PC-9 (cell line): ENCODE measurements at regions not wholly inside any gene's neighbourhood (a gene's known extent, or its start where the extent isn't known, plus 50 kb on each side); places are given as distances from the start of the nearest gene placed in this dataset.
"Not testable (repeated sequence)": the region's sequence is repeated elsewhere in the genome, so short reads cannot be mapped to it uniquely, and the experiment has no call there.

Source experiments
- BruUV-seq: library from RNA; stranded (reverse); fragments of 400-500 nt; replicated peaks from 2 replicates; lab custom pipeline; 2021; lab: Mats Ljungman, UMichigan
- CTCF ChIA-PET: fragments of 300-600 bp; sonication (Branson Sonifier 250); formaldehyde crosslinking; loops from one replicate; lab custom pipeline; 2022; ENCODE audit warnings: antibody characterized with exemption; lab: Charles Lee
- POLR2A ChIA-PET: fragments of 300-600 bp; sonication (Branson Sonifier 250); formaldehyde crosslinking; loops from one replicate; lab custom pipeline; 2022; ENCODE audit warnings: antibody characterized with exemption; ENCODE audit not compliant: unreplicated experiment; lab: Charles Lee
- DNase-seq, 2 experiments: peaks; one replicate each; pipeline versions ENCODE4 v3.0.0 to v3.0.0-alpha.2; 2015 to 2022; ENCODE audit warnings: mixed read lengths in 1 of 2
- H2AFZ ChIP-seq: fragments of 200-600 bp; sonication (generic); 2 replicates; pipeline ENCODE4 v1.8.1; 2017; ENCODE audit warnings: antibody characterized with exemption
- H3F3A ChIP-seq: fragments of 200-600 bp; sonication (generic); 2 replicates; pipeline ENCODE4 v1.8.1; 2017; ENCODE audit warnings: antibody characterized with exemption, mild to moderate bottlenecking, low read depth; ENCODE audit not compliant: insufficient read depth
- H3K27ac ChIP-seq: fragments of 200-600 bp; sonication (generic); 2 replicates; pipeline ENCODE4 v1.6.1; 2016; ENCODE audit warnings: mixed run types
- H3K27me3 ChIP-seq: fragments of 200-600 bp; sonication (generic); 2 replicates; pipeline ENCODE4 v1.6.1; 2016; ENCODE audit warnings: low read depth, mixed run types; ENCODE audit not compliant: insufficient read depth
- H3K36me3 ChIP-seq: fragments of 200-600 bp; sonication (generic); 2 replicates; pipeline ENCODE4 v1.6.1; 2016; ENCODE audit warnings: low read depth, mixed run types
- H3K4me1 ChIP-seq: fragments of 200-600 bp; sonication (generic); replicated peaks from 2 replicates; pipeline ENCODE4 v1.6.1; 2016; ENCODE audit warnings: mixed run types; ENCODE audit not compliant: insufficient read depth
- H3K4me2 ChIP-seq: fragments of 200-600 bp; sonication (generic); 2 replicates; pipeline ENCODE4 v1.6.1; 2017; ENCODE audit warnings: mixed run types
- H3K4me3 ChIP-seq: fragments of 200-600 bp; sonication (generic); 2 replicates; pipeline ENCODE4 v1.6.1; 2016; ENCODE audit warnings: mixed run types
- H3K79me2 ChIP-seq: fragments of 200-600 bp; sonication (generic); 2 replicates; pipeline ENCODE4 v1.6.1; 2017; ENCODE audit warnings: low read depth, mixed run types
- H3K9me2 ChIP-seq: fragments of 200-600 bp; sonication (generic); 2 replicates; pipeline ENCODE4 v1.8.1; 2017; ENCODE audit warnings: mild to moderate bottlenecking; ENCODE audit not compliant: insufficient read depth
- H3K9me3 ChIP-seq: fragments of 200-600 bp; sonication (generic); 2 replicates; pipeline ENCODE4 v1.8.1; 2016; ENCODE audit warnings: low read depth; ENCODE audit not compliant: insufficient read depth
- H4K20me1 ChIP-seq: fragments of 200-600 bp; sonication (generic); 2 replicates; pipeline ENCODE4 v1.8.1; 2017; ENCODE audit not compliant: insufficient read depth
- CTCF ChIP-seq: fragments of 200-600 bp; sonication (generic); conservative IDR thresholded peaks from 2 replicates; pipeline ENCODE4 v1.6.1; 2017; ENCODE audit warnings: mixed run types, antibody characterized with exemption, mild to moderate bottlenecking, moderate library complexity
- EZH2 ChIP-seq: fragments of 200-600 bp; sonication (generic); IDR thresholded peaks from 2 replicates; pipeline ENCODE4 v1.8.0; 2017; ENCODE audit warnings: antibody characterized with exemption, low read depth
- intact Hi-C: fragments of 100-400 bp; cut with micrococcal nuclease; formaldehyde crosslinking; loops from one replicate; pipeline ENCODE4 v1.10.0; 2022; ENCODE audit not compliant: unreplicated experiment

GRCh38 chr3:20999661-21000060 is 751.3 kb downstream of the ZNF385D start:
- POLR2A ChIA-PET, result no interaction called here

GRCh38 chr3:20997183-20997582 is 753.8 kb downstream of the ZNF385D start:
- BruUV-seq, result no TSS peak
- intact Hi-C loops, result no loop called here
- TF ChIP-seq CTCF (no peak), EZH2 (no peak)
- Histone ChIP-seq H3K4me1 (no peaks in the 10 kb centered on the region), H3K79me2 (no peaks in the 10 kb centered on the region), H3K27ac (no peak overlapping the region), H3F3A (no peaks in the 10 kb centered on the region), H3K9me3 (no peaks in the 10 kb centered on the region), H3K36me3 (no peaks in the 10 kb centered on the region), H3K9me2 (no peaks in the 10 kb centered on the region), H3K4me2 (no peak overlapping the region), H3K4me3 (no peak overlapping the region), H4K20me1 (no peaks in the 10 kb centered on the region), H3K27me3 (no peaks in the 10 kb centered on the region), H2AFZ (no peak overlapping the region)
- DNase-seq, result no peak
- POLR2A ChIA-PET, result no interaction called here
- CTCF ChIA-PET, result no interaction called here

More at GRCh38 chr3:20999661-21000060, 751.3 kb downstream of the ZNF385D start:
- intact Hi-C loops, result no loop called here
- H3K9me3 ChIP-seq, result no peaks in the 10 kb centered on the region
- CTCF ChIA-PET, result no interaction called here
- no peaks in the 10 kb centered on the region for H3K27me3 ChIP-seq
- H2AFZ ChIP-seq, result no peak overlapping the region
- no peaks in the 10 kb centered on the region for H4K20me1 ChIP-seq
- no peak overlapping the region for H3K4me3 ChIP-seq
- no peak for TF ChIP-seq CTCF
- TF ChIP-seq EZH2, result no peak
- BruUV-seq, result no TSS peak
- no peaks in the 10 kb centered on the region for H3K79me2 ChIP-seq
- H3K36me3 ChIP-seq, result no peaks in the 10 kb centered on the region
- DNase-seq, result no peak
- H3F3A ChIP-seq, result no peaks in the 10 kb centered on the region
- H3K4me1 ChIP-seq, result no peaks in the 10 kb centered on the region
- no peaks in the 10 kb centered on the region for H3K9me2 ChIP-seq
- H3K27ac ChIP-seq, result no peak overlapping the region
- H3K4me2 ChIP-seq, result no peak overlapping the region

GRCh38 chr3:20990896-20991295 is 760.1 kb downstream of the ZNF385D start:
- Histone ChIP-seq H3K4me3 (no peak overlapping the region), H3K4me1 (no peaks in the 10 kb centered on the region), H3K27ac (no peak overlapping the region), H3K36me3 (no peaks in the 10 kb centered on the region), H4K20me1 (no peaks in the 10 kb centered on the region), H3K9me2 (no peaks in the 10 kb centered on the region), H3K27me3 (no peaks in the 10 kb centered on the region), H3K79me2 (no peaks in the 10 kb centered on the region), H3K4me2 (no peak overlapping the region), H3K9me3 (no peaks in the 10 kb centered on the region), H3F3A (no peaks in the 10 kb centered on the region), H2AFZ (no peak overlapping the region)
- BruUV-seq, result no TSS peak
- intact Hi-C loops, result no loop called here
- TF ChIP-seq EZH2 (no peak), CTCF (no peak)
- no peak for DNase-seq
- ChIA-PET CTCF (no interaction called here), POLR2A (no interaction called here)

- CTCF ChIA-PET, H3K9me3 ChIP-seq, POLR2A ChIA-PET: not testable (repeated sequence)
These were observed 761.4 kb downstream of the ZNF385D start for GRCh38 chr3:20989653-20990052.

More at GRCh38 chr3:20989653-20990052, 761.4 kb downstream of the ZNF385D start:
- H3F3A ChIP-seq, BruUV-seq, H2AFZ ChIP-seq, H3K27ac ChIP-seq, DNase-seq, H3K79me2 ChIP-seq, H4K20me1 ChIP-seq, H3K9me2 ChIP-seq, H3K4me1 ChIP-seq, H3K4me3 ChIP-seq, H3K36me3 ChIP-seq, H3K27me3 ChIP-seq, intact Hi-C loops, H3K4me2 ChIP-seq: not testable (repeated sequence)
